Testis (tissue), 2 donors: ENCODE measurements at regions not wholly inside any gene's neighbourhood (a gene's known extent, or its start where the extent isn't known, plus 50 kb on each side); places are given as distances from the start of the nearest gene placed in this dataset.

Source experiments
- POLR2A ChIP-seq: fragments of 450-650 bp; IDR thresholded peaks from one replicate; pipeline ENCODE4 v1.6.1; 2017; ENCODE audit warnings: antibody characterized with exemption, mild to moderate bottlenecking, moderate library complexity
- TF ChIP-seq, protein P1 (sequence below), 3 experiments: fragments of 450-650 bp in 2 of 3; fragments of 200-600 bp in 1 of 3; sonication (generic) in 1 of 3; IDR thresholded peaks; one replicate each; pipeline ENCODE4 v1.5.1; 2016 to 2019; ENCODE audit warnings: antibody characterized with exemption in 3 of 3, mild to moderate bottlenecking in 2 of 3, moderate library complexity in 1 of 3

DNA sequence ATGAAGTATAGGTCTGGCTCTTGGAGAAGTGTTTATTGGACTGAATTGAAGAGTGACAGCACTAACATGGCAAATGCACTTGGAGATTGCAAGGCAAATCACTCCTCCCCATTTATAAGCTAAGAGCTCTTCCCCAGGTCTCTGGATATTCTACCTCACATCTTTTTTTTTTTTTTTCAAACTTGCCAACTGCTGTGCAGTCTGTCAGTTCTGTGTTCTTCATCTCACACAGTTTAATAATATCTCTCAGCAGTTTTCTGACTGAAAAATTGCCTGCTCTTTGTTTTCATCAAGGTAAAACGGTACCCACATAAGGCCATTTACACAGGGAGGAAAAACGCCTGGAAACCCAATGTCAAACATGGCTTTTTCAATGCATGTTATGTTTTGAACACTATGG lies 186.1 kb upstream of the B3GALT2 start:
- TF ChIP-seq, protein P1, sequence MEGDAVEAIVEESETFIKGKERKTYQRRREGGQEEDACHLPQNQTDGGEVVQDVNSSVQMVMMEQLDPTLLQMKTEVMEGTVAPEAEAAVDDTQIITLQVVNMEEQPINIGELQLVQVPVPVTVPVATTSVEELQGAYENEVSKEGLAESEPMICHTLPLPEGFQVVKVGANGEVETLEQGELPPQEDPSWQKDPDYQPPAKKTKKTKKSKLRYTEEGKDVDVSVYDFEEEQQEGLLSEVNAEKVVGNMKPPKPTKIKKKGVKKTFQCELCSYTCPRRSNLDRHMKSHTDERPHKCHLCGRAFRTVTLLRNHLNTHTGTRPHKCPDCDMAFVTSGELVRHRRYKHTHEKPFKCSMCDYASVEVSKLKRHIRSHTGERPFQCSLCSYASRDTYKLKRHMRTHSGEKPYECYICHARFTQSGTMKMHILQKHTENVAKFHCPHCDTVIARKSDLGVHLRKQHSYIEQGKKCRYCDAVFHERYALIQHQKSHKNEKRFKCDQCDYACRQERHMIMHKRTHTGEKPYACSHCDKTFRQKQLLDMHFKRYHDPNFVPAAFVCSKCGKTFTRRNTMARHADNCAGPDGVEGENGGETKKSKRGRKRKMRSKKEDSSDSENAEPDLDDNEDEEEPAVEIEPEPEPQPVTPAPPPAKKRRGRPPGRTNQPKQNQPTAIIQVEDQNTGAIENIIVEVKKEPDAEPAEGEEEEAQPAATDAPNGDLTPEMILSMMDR (IDR thresholded peaks at IDR 0.05): no peak
- TF ChIP-seq POLR2A: no peak
